H9 (cell line): ENCODE measurements at regions not wholly inside any gene's neighbourhood (a gene's known extent, or its start where the extent isn't known, plus 50 kb on each side); places are given as distances from the start of the nearest gene placed in this dataset.

ENCODE experiments used
- DNase-seq: peaks from one replicate; pipeline ENCODE4 v3.0.0-alpha.2; 2017
- H2AFZ ChIP-seq: one replicate; pipeline ENCODE4 v1.6.1; 2013; ENCODE audit warnings: mild to moderate bottlenecking, low read length, control low read depth, moderate library complexity
- H2AK5ac ChIP-seq: 2 replicates; pipeline ENCODE4 v1.6.1; 2013; ENCODE audit warnings: low read length, control low read depth, mixed read lengths; ENCODE audit not compliant: insufficient read length
- H2BK120ac ChIP-seq: one replicate; pipeline ENCODE4 v1.6.1; 2013; ENCODE audit warnings: low read depth, mild to moderate bottlenecking, low read length, control low read depth, inconsistent platforms; ENCODE audit not compliant: poor library complexity, severe bottlenecking
- H2BK12ac ChIP-seq: 2 replicates; pipeline ENCODE4 v1.6.1; 2013; ENCODE audit warnings: low read length, control low read depth, mixed read lengths, low read depth; ENCODE audit not compliant: insufficient read length
- H2BK15ac ChIP-seq: 2 replicates; pipeline ENCODE4 v1.6.1; 2013; ENCODE audit warnings: low read depth, low read length, control low read depth
- H2BK20ac ChIP-seq: one replicate; pipeline ENCODE4 v1.6.1; 2013; ENCODE audit warnings: low read depth, mild to moderate bottlenecking, low read length, control low read depth, inconsistent platforms; ENCODE audit not compliant: poor library complexity, severe bottlenecking
- H2BK5ac ChIP-seq: 2 replicates; pipeline ENCODE4 v1.6.1; 2013; ENCODE audit warnings: low read length, control low read depth, mixed read lengths; ENCODE audit not compliant: insufficient read length
- H3K14ac ChIP-seq: 2 replicates; pipeline ENCODE4 v1.6.1; 2013; ENCODE audit warnings: low read length, control low read depth; ENCODE audit not compliant: insufficient read depth
- H3K18ac ChIP-seq: 2 replicates; pipeline ENCODE4 v1.6.1; 2013; ENCODE audit warnings: low read depth, mild to moderate bottlenecking, mixed read lengths, low read length, control low read depth; ENCODE audit not compliant: insufficient read length
- H3K23ac ChIP-seq: 2 replicates; pipeline ENCODE4 v1.6.1; 2013; ENCODE audit warnings: low read length, control low read depth, mixed read lengths, low read depth; ENCODE audit not compliant: insufficient read length
- H3K23me2 ChIP-seq: 2 replicates; pipeline ENCODE4 v1.6.1; 2013; ENCODE audit warnings: low read depth, mild to moderate bottlenecking, mixed read lengths, low read length, control low read depth; ENCODE audit not compliant: insufficient read length, poor library complexity, severe bottlenecking
- H3K27ac ChIP-seq: 2 replicates; pipeline ENCODE4 v1.5.1; 2013; ENCODE audit warnings: low read length, control low read depth, mixed read lengths, low read depth; ENCODE audit not compliant: insufficient read length
- H3K27me3 ChIP-seq: 2 replicates; pipeline ENCODE4 v1.6.1; 2013; ENCODE audit warnings: low read length, control low read depth, inconsistent platforms; ENCODE audit not compliant: insufficient read depth
- H3K4ac ChIP-seq: 2 replicates; pipeline ENCODE4 v1.6.1; 2013; ENCODE audit warnings: low read depth, mild to moderate bottlenecking, control low read depth, inconsistent platforms, low read length, moderate library complexity
- H3K4me1 ChIP-seq: 2 replicates; pipeline ENCODE4 v1.6.1; 2013; ENCODE audit warnings: low read length, control low read depth, inconsistent platforms; ENCODE audit not compliant: insufficient read depth
- H3K4me2 ChIP-seq: 2 replicates; pipeline ENCODE4 v1.6.1; 2013; ENCODE audit warnings: low read length, control low read depth, mixed read lengths; ENCODE audit not compliant: insufficient read length, insufficient read depth
- H3K56ac ChIP-seq: 2 replicates; pipeline ENCODE4 v1.6.1; 2013; ENCODE audit warnings: low read depth, mild to moderate bottlenecking, mixed read lengths, low read length, control low read depth; ENCODE audit not compliant: insufficient read length
- H3K79me1 ChIP-seq: 2 replicates; pipeline ENCODE4 v1.6.1; 2013; ENCODE audit warnings: low read depth, mild to moderate bottlenecking, moderate library complexity, low read length, control low read depth, inconsistent platforms; ENCODE audit not compliant: insufficient read depth, poor library complexity, severe bottlenecking
- H3K79me2 ChIP-seq: 2 replicates; pipeline ENCODE4 v1.6.1; 2013; ENCODE audit warnings: low read length, control low read depth, inconsistent platforms; ENCODE audit not compliant: insufficient read depth
- H3K9ac ChIP-seq: 2 replicates; pipeline ENCODE4 v1.6.1; 2013; ENCODE audit warnings: low read length, control low read depth, mixed read lengths; ENCODE audit not compliant: insufficient read length; ENCODE audit errors: extremely low read depth
- H3K9me3 ChIP-seq: one replicate; pipeline ENCODE4 v1.6.1; 2013; ENCODE audit warnings: low read depth, low read length, inconsistent platforms; ENCODE audit not compliant: control insufficient read depth
- H3T11ph ChIP-seq: one replicate; pipeline ENCODE4 v1.6.1; 2013; ENCODE audit warnings: mild to moderate bottlenecking, low read length, control low read depth, inconsistent platforms
- H4K20me1 ChIP-seq: one replicate; pipeline ENCODE4 v1.6.1; 2013; ENCODE audit not compliant: control insufficient read depth, insufficient read length, insufficient read depth
- H4K5ac ChIP-seq: 2 replicates; pipeline ENCODE4 v1.6.1; 2013; ENCODE audit warnings: low read depth, mild to moderate bottlenecking, mixed read lengths, low read length, control low read depth; ENCODE audit not compliant: insufficient read length
- H4K8ac ChIP-seq: replicated peaks from 2 replicates; pipeline ENCODE4 v1.6.1; 2013; ENCODE audit warnings: low read length, control low read depth, mixed read lengths, low read depth; ENCODE audit not compliant: insufficient read length
- H4K91ac ChIP-seq: 2 replicates; pipeline ENCODE4 v1.6.1; 2013; ENCODE audit warnings: low read depth, mild to moderate bottlenecking, moderate library complexity, mixed read lengths, low read length, control low read depth; ENCODE audit not compliant: insufficient read length
- H3K27ac Mint-ChIP-seq, 3 experiments: 2 replicates in 2 of 3; 3 replicates in 1 of 3; pipeline ENCODE4 v1.8.0; 2020 to 2021; ENCODE audit warnings: mixed read lengths in 3 of 3, mild to moderate bottlenecking in 1 of 3, moderate library complexity in 1 of 3
- H3K27me3 Mint-ChIP-seq: 2 replicates; pipeline ENCODE4 v1.8.0; 2021; ENCODE audit warnings: low read depth, mild to moderate bottlenecking, moderate library complexity, mixed read lengths
- H3K36me3 Mint-ChIP-seq, 3 experiments: 2 replicates in 2 of 3; 3 replicates in 1 of 3; pipeline ENCODE4 v1.8.0; 2020 to 2021; ENCODE audit warnings: low read depth in 3 of 3, mixed read lengths in 3 of 3; ENCODE audit not compliant: insufficient read depth in 1 of 3
- H3K4me1 Mint-ChIP-seq, 2 experiments: 2 replicates each; pipeline ENCODE4 v1.8.0; 2020; ENCODE audit warnings: mixed read lengths in 2 of 2
- H3K4me3 Mint-ChIP-seq, 2 experiments: 2 replicates in 1 of 2; 3 replicates in 1 of 2; pipeline ENCODE4 v1.8.0; 2020 to 2021; ENCODE audit warnings: mild to moderate bottlenecking in 2 of 2, mixed read lengths in 2 of 2, moderate library complexity in 1 of 2
- H3K9me3 Mint-ChIP-seq, 2 experiments: 2 replicates in 1 of 2; 3 replicates in 1 of 2; pipeline ENCODE4 v1.8.0; 2020; ENCODE audit warnings: mild to moderate bottlenecking in 2 of 2, mixed read lengths in 2 of 2, moderate library complexity in 1 of 2
- WGBS: extraction: QIAGEN DNeasy Blood & Tissue Kit; methylation state at CpG from one replicate; pipeline ENCODE4 v1.1.7; 2013; ENCODE audit warnings: missing lambda C conversion rate, low lambda C conversion rate, mixed read lengths; ENCODE audit not compliant: insufficient read length; ENCODE audit errors: extremely low coverage; 5-methylcytosine and 5-hydroxymethylcytosine counted together
- TF ChIP-seq, protein P1 (sequence below): fragments of 200-600 bp; sonication (generic); conservative IDR thresholded peaks from 3 replicates; pipeline ENCODE4 v1.8.0; 2021; ENCODE audit warnings: antibody characterized with exemption, mild to moderate bottlenecking

DNA sequence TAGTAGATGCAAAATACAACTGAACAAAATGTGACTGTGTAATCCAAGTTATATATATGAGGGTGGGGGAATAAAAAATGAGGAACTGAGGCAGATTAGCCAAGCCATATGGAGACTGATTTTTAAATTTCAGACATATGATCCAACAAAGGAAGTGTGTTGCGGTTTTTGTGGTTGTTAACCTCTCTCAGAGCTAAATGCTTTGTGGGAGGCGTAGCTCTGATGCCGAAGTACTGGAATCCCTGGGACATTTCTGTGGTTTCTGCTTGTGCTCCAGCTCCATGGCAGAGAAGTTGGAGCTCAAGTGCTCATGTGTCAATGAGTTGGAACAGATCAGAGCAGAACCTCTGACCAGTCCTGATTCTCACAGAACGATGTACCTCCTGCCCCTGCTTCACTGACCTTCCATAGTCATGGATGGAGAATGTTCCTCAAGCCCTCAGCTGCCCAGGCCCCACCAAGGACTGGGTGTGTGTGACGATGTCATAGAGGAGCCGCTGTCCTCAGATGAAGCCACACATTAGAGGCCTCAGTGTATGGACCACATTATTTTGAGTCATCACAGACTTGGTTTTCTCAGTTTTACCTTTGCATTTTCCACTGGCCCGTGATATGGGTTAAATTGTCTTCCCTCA, 107.6 kb downstream of the SOX1 start:
- no peak overlapping the region for H3K27ac Mint-ChIP-seq
- Histone ChIP-seq H2AK5ac (no peak overlapping the region), H2AFZ (no peak overlapping the region), H3K27ac (no peak overlapping the region), H2BK5ac (no peak overlapping the region), H2BK20ac (no peak overlapping the region), H4K91ac (no peak overlapping the region), H3K79me2 (no peaks in the 10 kb centered on the region), H3K18ac (no peak overlapping the region), H3K9ac (no peak overlapping the region), H3K56ac (no peak overlapping the region), H3K9me3 (no peaks in the 10 kb centered on the region), H4K8ac (no peak overlapping the region), H3K23ac (no peak overlapping the region), H4K20me1 (no peaks in the 10 kb centered on the region), H4K5ac (no peak overlapping the region), H3K27me3 (no peaks in the 10 kb centered on the region; the same call in 1 of the 2 replicates), H2BK12ac (no peak overlapping the region), H3K4me2 (no peak overlapping the region), H3K4me1 (no peaks in the 10 kb centered on the region), H3K79me1 (no peaks in the 10 kb centered on the region), H3K23me2 (no peaks in the 10 kb centered on the region), H3K4ac (no peak overlapping the region), H2BK15ac (no peak overlapping the region), H3K14ac (no peak overlapping the region), H3T11ph (no peak overlapping the region), H2BK120ac (no peak overlapping the region)
- TF ChIP-seq, protein P1, sequence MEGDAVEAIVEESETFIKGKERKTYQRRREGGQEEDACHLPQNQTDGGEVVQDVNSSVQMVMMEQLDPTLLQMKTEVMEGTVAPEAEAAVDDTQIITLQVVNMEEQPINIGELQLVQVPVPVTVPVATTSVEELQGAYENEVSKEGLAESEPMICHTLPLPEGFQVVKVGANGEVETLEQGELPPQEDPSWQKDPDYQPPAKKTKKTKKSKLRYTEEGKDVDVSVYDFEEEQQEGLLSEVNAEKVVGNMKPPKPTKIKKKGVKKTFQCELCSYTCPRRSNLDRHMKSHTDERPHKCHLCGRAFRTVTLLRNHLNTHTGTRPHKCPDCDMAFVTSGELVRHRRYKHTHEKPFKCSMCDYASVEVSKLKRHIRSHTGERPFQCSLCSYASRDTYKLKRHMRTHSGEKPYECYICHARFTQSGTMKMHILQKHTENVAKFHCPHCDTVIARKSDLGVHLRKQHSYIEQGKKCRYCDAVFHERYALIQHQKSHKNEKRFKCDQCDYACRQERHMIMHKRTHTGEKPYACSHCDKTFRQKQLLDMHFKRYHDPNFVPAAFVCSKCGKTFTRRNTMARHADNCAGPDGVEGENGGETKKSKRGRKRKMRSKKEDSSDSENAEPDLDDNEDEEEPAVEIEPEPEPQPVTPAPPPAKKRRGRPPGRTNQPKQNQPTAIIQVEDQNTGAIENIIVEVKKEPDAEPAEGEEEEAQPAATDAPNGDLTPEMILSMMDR = no peak
- no CpG with 5 or more reads among the region's 7 CpGs for WGBS
- H3K4me3 Mint-ChIP-seq = no peak overlapping the region
- peaks cover 0 to 13% (median 0%) of the 10 kb centered on the region in 3 experiments; a peak in 3 of 7 replicates for H3K36me3 Mint-ChIP-seq
- H3K4me1 Mint-ChIP-seq = peaks cover 0 to 2% of the 10 kb centered on the region in 2 experiments; a peak in 1 of 4 replicates
- peaks cover 41% of the 10 kb centered on the region for H3K27me3 Mint-ChIP-seq
- no peak for DNase-seq
- peaks cover 9 to 10% of the 10 kb centered on the region in 2 experiments for H3K9me3 Mint-ChIP-seq
